SIG-M5 treated with dmso at 0.1 percent for 504 hours (cell line): ENCODE measurements at regions not wholly inside any gene's neighbourhood (a gene's known extent, or its start where the extent isn't known, plus 50 kb on each side); places are given as distances from the start of the nearest gene placed in this dataset.
"Not testable (repeated sequence)": the region's sequence is repeated elsewhere in the genome, so short reads cannot be mapped to it uniquely, and the experiment has no call there.

Source experiments
- DNase-seq: peaks from one replicate; lab custom pipeline; 2025; ENCODE audit not compliant: unreplicated experiment; lab: John Stamatoyannopoulos, UW

- no peak for DNase-seq
These were observed 96.1 kb upstream of the DPT start for GRCh38 chr1:168825129-168825528.

DNA sequence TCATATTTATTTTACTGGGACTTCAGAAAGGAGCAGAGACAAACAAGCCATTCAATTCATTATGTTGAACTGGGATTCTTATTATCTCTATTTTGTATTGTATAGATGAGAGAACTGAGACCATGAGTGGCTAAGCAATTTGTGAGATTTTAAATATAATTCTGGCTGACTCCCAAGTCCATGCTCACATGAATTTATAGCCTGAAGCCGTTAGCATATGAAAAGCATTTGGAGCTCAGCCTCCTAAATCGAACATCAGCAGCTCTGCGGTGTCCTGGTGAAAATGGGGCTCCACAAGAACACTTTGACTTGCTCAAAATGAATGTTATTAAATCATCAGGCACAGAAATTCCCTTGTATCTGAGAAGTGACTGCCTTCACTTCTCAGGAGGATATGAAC lies 96.8 kb upstream of the DPT start:
- no peak for DNase-seq

DNA sequence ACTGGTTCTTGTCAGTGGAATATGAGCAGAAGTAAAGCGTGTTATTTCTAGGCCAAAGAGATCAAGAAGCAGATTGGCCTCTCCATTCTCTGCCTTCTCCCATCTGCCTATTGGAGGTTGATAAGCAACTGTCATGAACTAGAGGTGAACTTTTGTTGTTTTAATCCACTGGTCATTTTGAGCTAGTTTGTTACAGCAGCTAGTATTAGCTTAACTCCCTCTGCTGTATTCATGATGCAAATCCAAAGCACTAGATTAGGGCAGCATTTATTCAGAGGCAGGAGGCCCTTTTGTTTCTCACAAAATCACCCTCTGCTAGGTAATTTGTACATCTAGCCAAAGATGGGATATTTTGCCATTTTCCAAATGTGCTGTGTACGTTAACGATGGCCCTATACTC lies 97.3 kb upstream of the DPT start:
- no peak for DNase-seq

DNA sequence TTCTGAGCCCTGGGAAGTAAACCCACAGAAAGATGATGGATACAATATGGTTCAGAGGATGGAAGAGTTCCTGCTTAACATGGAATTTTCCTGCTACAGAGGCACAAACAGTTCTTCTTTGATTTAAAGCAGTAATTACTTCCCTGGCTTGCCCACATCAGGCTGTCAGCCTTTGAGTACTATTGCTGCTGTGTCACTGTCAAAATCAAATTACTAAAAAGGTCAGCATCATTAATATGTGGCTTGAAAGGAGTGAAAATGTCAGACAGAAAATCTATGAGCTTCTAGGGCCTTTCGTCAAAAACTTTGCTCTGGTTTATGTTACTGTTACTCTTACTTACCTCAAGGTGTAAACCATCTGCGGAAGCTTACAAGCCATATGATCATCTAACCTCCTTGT lies 98.6 kb upstream of the DPT start:
- no peak for DNase-seq

GRCh38 chr1:168829876-168830275 lies 100.9 kb upstream of the DPT start:
- no peak for DNase-seq

DNA sequence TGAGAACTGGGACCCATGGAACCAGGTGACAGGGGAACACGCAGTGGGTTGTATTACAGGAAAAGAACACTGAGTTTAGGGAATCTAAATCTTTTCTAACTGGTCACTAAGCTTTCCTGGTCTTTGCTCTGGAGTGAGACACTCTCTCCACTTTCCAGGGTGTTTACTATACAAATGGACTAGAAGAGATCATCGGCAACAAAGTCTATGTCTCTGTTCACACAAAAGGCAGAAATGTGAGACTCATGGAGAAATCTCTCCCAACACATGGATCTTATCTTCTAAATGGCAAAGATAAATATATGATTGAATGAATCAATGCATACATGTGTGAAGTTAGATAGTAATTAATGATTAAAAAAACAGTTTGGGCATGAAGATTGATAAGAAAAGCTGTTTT lies 101.6 kb upstream of the DPT start:
- DNase-seq, result no peak

- no peak for DNase-seq
These were observed 103.7 kb upstream of the DPT start for GRCh38 chr1:168832661-168833060.

GRCh38 chr1:168833362-168833761 lies 104.4 kb upstream of the DPT start:
- DNase-seq, result no peak

DNA sequence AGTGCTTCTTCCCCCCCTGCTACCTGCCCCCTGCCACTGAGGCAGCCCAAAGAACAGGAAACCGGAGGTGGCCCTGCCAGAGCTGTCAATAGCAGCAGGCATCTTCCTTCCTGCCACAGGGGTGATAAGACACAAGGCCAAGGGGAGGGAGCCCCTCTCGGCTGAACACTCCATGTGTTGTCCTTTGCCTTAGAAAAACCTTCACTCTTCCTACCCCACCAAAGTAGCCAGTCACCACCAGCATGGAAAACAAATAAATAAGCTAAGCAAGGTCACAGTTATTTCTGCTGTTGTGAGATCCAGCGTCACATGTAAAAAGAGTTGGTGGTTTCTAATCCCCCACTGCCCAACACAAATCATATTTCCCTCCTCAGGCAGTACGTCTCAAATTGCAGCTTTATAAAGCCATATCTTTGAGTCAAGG lies 104.8 kb upstream of the DPT start:
- no peak for DNase-seq

DNA sequence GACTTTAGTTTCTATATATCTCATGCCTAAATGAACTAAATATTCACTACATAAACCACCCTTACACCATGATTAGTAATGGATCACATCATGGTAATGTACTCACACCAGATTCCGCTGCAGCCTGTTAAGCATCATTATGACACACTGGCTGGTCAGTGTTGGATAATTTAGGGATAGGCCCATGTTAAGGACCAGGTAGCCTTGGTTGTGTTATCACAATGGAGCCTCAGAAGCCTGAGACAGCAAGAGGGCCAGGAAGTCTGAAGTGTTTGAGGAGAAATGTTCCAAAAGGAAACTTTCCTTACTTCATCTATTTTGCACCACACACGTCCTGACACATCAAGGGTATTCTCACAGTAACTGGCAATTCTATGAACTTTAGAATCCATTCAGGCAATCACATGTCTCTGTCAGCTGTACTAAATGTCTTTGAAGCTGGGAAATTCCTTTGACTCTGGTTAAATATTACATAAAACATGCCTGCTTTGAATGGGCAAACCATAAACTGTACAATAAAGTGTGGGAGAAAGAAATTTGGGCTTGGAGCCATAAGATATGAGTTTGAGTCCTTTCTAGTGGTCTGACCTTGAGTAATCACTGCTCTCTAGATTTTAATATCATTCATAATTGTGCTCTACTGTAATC lies 105.3 kb upstream of the DPT start:
- DNase-seq, result no peak

- DNase-seq, result no peak
These were observed 106.2 kb upstream of the DPT start for GRCh38 chr1:168835176-168835575.

DNA sequence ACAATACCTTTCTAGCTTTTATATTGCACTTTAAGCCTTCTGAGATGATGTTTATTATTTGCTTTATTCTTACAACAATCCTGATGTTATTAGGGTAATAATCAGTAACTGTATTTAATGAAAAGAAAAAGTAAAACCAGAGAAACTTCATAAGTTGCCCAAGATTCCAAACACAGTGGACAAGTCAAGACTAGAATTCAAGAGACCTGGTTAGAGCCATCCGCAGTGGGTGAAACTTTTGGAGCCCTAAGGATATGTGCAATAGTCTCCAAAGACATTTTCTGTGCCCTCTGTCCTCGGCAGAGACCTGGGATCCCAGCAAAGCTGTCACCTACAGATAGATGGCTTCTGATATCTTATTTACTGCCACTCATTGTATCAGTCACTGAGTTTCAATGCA lies 106.8 kb upstream of the DPT start:
- DNase-seq, result no peak

DNA sequence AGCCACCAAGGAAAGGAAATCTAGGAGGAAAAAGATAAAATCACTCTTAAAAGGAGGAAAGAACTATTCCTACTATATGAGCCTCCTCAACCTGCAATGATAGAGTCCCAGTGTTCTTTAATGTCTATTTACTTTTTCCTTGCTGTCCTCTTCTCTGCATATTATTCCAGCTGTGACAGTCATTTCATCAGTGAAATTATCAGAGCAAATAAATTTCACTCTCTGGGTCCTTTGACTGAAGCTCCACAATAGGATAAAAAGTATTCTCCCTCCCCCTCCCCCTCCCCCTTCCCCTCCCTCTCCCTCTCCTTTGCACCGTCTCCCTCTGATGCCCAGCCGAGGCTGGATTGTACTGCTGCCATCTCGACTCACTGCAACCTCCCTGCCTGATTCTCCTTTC lies 107.5 kb upstream of the DPT start:
- no peak for DNase-seq

DNA sequence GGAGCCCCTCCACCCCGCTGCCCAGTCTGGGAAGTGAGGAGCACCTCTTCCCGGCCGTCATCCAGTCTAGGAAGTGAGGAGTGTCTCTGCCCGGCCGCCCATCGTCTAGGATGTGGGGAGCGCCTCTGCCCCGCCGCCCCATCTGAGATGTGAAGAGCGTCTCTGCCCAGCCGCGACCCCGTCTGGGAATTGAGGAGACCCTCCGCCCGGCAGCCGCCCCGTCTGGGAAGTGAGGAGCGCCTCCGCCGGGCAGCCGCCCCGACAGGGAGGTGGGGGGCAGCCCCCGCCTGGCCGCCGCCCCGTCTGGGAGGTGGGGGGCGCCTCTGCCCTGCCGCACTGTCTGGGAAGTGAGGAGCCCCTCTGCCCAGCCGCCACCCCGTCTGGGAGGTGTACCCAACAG lies 108.2 kb upstream of the DPT start:
- not testable (repeated sequence) for DNase-seq

DNA sequence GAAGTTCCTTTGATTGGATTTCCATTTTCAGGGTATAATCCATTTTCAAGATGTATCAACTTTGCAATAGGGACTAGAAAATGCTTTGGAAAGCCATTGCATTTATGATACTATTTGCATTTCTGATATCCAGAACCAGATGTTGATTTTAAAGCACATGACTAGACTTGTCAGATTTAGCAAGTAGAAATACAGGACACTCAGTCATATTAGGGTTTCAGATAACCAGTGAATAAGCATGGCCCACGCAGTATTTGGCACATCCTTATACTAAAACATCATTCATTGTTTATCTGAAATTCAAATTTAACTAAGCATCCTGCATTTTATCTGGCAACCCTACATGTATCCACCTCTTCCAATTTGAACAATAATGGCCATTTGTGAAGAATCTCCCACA lies 113.3 kb upstream of the DPT start:
- DNase-seq, result no peak

DNA sequence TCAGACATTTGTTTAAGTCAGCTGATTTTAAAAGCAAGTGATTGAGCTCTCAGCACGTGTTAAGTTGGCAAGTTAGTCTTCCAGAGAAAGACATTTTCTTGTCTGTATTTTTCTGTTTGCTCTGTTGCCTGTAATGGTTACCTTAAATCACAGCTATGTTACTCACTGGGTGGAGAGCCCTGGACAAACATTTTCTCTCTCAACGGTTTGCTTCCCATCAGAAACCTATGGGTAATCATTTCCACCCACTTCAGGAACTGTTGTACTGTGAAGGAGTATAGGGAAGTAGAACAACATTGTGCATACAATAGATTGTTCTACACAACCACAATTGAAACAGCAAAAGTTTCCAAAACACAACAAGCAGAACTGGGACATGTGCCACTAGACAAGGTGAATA lies 113.9 kb upstream of the DPT start:
- DNase-seq, result peak; percentile 9

GRCh38 chr1:168843401-168843800 lies 114.4 kb upstream of the DPT start:
- DNase-seq, result no peak

DNA sequence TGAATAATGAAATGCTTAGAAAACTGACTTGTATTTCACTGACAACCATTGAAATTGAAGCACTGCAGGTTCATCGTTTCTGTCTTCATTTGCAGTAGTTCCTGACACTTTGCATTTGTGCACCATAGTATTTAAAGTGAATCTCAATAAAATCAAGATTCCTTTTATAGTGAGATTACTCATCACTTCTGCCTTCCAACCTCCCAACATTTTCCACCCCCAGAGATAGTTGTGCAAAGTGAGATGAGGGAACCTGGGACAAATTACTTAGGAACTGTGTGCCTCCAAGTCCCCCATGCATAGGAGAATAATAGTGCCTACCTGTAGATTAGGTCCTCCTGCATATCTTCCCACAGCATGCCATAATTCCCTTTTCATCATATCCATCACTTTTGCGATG lies 114.9 kb upstream of the DPT start:
- no peak for DNase-seq

- peak; percentile 4 for DNase-seq
These were observed 116.1 kb upstream of the DPT start for GRCh38 chr1:168845140-168845539.

DNA sequence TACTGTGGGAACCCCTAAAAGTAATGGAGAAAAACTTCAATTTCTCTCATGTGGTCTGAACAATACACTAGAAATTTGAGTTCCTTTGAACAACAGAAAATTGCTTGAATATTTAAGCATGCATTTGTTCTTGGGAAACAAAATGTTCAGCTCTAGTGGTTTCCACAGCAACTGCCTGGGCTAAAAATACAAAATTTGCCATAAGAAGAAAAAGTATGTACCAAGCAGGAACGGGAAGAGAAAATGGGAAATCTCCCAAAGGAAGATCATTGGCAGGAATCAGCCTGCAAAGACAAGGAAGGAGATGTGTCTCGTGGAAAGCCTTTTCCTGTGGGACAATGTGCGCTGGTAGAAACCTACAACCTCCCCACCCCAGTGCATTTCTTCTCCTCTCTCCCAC lies 119.0 kb upstream of the DPT start:
- no peak for DNase-seq

GRCh38 chr1:168861421-168862004 lies 132.5 kb upstream of the DPT start:
- DNase-seq, result peak; percentile 6

GRCh38 chr1:168863772-168864171 lies 134.8 kb upstream of the DPT start:
- DNase-seq, result no peak

DNA sequence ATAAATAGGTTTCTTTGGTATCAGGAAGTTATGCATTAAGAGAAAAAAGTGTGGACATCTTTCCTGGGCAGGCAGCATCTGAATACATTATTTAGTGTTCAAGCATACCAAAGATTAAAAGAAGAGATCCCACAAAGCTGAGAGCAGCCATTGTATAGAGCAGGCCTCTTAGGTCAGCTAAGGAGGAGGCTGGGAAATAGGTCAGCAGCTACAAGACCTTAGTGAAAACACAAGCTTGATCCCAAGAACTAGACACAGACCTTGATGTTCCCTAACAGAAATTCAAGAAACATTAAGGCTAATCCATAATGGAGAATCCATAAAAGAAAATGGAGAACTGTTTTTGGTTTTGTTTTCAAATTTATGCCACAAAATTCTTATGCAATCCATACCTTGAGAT lies 135.3 kb upstream of the DPT start:
- no peak for DNase-seq
